ENCODE measurements at regions not wholly inside any gene's neighbourhood (a gene's known extent, or its start where the extent isn't known, plus 50 kb on each side); places are given as distances from the start of the nearest gene placed in this dataset.
"Not testable (repeated sequence)": the region's sequence is repeated elsewhere in the genome, so short reads cannot be mapped to it uniquely, and the experiment has no call there.

DNA sequence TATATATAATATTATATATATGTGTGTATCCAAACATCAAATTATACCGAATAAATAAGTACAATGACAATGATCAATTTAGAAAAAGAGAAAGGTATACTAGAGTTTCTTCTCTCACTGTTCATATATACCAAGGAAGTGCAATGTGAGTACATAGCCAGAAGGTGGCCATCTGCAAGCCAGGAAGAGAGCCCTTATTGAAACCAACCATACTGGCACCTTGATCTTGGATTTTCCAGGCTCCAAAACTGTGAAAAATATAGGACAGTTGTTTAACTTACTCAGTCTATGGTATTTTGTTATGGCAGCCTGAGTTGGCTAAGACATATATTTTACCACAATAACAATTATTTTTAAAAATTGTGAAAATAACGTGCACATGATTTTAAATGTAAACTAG, 1490.2 kb upstream of the SLC39A10 start:
- DNase-seq: peak; percentile 41

DNA sequence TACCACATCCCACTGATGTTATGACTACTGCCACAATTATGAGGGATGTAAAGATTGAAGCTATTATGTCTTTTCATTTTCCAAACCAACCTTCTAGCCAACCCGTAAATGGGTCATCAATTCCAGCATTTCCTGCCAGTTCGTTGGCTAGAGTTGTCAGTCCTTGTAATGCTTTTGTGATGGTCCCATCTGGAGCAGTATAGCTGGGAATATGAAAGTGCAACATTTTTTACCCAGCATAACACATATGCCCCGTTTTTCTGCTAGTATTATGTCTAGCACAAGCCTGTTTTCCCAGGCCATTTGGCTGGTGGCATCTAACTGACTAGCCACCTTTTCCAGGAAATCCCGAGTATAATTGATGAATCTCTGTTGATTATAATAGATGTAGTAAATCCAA, 1501.6 kb upstream of the SLC39A10 start:
- no peak for DNase-seq

DNA sequence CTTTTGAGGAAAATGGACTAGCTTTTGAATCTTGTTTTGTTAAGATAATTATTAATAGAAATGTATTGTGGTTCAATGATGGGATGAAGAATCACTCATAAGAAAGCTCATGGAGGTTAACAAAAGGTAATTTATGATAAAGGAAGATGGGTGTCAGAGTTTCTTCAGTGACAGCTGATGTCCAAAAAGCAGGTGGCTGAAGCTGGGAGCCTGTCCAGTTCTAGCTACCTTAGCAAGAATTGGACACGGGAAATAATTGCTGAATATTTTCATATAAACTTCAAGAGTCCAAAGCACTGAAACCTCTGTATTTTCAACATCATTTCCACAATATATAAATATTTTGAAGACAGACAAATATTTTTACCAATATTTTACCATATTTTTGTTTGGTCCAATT, 1505.8 kb upstream of the SLC39A10 start:
- no peak for DNase-seq

DNA sequence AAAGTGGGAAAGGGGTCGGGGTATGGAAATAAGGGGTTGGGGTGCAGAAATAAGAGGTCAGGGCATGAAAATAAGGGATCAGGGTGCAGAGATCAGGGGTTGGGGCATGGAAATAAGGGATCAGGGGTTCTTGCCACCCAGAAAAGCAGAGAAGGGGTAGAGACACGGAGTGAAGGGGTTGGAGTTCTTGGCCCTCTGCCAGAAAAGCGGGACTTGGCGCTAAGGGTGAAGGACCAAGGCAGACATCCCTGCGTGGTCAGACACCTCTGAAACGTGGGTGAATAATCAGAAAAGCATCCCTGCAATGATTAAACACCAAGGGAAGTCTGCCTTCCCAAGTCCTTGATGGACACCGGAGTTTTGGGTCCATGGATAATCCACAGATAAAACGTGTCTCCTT, 1521.6 kb upstream of the SLC39A10 start:
- no peak for DNase-seq

DNA sequence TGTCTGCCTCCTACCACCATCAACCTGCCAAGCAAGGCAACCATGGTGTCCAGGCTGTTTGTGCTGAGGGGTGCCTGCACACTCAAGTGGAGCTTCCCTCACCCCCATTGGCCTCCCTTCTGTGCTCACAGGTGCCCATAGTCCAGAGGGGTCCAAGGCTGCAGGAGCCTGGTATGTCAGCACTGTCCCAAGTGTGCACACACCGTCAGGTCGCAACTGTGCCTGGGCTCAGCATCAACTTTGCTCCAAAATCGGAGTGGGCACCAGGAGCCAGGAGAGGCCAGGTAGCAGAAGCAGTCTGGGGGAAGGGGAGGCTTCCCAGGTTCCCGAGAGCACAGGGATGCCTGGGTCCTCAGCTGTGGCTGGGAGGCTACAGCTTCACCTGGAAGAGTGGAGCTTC, 1528.2 kb upstream of the SLC39A10 start:
- no peak for DNase-seq

- no peak for DNase-seq
Measured at GRCh38 chr2:194126418-194126817, 1530.6 kb upstream of the SLC39A10 start.

DNA sequence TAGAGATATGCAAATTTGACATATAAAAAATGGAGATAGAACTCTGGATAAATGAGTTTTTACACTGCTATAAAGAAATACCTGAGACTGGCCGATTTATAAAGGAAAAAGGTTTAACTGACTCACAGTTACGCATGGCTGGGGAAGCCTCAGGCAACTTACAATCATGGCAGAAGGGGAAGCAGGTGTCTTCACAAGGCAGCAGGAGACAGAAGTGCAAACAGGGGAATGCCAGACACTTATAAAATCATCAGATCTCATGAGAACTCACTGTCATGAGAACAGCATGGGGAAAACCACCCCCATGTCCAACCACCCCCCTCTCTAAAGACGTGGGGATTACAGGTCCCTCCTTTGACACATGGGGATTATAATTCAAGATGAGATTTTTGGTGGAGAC, 1540.2 kb upstream of the SLC39A10 start:
- no peak for DNase-seq

GRCh38 chr2:194105358-194105757, 1551.7 kb upstream of the SLC39A10 start:
- DNase-seq: no peak

DNA sequence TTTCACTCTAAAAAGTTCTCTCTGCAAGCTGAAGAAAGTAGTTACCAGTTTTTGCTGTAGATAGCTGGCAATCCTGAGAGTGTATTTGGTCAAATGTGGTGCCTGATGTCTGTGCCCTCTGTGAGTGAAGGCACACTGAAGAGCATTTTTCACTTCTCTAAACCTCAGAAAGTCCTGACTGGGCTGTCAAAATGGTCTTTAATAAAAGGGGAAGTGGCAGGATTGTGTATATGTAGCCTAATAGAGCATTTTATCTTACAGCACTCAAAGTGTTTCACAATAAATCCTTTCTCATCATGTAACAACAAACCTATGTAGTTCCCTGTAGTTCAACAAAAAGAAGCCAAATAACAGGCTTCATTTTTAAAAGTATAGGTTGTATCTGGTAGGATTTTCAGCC, 1552.3 kb upstream of the SLC39A10 start:
- no peak for DNase-seq

DNA sequence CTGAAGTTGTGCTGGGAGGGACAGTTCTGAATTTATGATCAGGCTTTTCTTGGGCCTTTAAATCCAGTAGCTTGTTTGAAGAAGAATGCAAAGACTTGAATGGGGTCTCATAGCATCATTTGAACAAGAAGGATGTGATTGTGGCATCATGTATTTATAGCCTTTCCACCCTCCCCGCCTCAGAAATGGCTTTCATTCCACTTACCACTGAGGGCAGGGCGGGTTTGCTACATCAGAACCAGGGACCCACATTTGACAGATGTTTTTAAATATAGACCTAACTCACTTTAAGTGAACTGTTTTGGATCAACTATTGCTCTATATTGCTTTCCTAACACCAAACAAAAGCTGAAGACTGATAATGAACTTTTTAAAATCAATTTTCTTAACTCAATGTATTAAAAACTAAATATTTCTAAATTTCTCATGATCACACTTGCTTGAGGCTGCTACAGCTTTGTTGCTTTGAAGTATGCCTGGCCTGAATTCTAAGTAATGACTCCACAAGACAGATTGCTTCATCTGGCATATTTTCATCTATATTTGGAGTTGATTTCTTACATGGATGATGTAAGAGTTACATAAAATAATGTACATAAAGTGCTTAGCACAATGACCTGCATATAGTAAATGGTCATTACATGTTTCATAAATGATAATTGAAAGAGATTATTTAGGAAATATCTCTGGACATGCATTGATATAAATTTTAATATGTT, 1552.9 kb upstream of the SLC39A10 start:
- DNase-seq: no peak

DNA sequence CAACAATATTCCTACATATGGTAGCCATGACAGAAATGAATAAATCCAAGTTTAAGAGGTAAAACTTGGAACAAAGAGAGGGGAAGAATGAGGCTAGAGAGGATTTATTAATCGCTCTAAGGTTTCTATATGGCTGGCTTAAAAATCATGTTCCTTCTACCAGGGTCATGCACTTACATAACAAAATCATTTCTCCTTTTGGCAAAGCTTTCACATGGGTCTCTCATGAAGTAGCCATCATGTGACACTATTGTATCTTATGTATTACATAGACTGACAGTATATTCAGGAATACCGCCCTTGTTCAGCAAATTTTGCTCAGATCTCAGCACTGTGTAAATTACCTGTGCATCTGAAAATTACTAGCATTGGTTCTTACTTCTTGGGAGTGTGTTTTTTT, 1554.5 kb upstream of the SLC39A10 start:
- no peak for DNase-seq

GRCh38 chr2:194100201-194100600, 1556.8 kb upstream of the SLC39A10 start:
- no peak for DNase-seq

GRCh38 chr2:194096402-194096801, 1560.6 kb upstream of the SLC39A10 start:
- no peak for DNase-seq

- no peak for DNase-seq
Measured at GRCh38 chr2:194095359-194095758, 1561.7 kb upstream of the SLC39A10 start.

DNA sequence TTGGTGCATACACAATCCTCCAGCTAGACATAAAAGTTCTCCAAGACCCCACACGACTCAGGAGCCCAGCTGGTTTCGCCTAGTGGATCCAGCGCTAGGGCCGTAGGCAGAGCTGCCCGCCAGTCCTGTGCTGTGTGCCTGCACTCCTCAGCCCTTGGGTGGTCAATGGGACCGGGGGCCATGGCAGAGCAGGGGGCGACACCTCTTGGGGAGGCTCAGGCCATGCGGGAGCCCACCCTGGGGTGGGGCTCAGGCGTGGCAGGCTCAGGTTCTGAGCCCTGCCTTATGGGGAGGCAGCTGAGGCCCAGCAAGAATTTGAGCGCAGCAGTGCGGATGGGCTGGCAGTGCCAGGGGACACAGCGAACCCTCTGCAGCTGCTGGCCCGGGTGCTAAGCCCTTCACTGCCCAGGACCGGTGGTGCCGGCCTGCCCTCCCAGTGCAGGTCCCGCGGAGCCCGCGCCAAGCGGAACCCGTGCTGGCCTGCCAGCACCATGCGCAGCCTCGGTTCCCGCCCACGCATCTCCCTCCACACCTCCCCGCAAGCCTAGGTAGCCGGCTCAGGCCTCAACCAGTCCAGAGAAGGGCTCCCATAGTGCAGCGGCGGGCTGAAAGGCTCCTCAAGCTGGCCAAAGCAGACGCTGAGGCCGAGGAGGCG, 1566.6 kb upstream of the SLC39A10 start:
- DNase-seq: no peak

DNA sequence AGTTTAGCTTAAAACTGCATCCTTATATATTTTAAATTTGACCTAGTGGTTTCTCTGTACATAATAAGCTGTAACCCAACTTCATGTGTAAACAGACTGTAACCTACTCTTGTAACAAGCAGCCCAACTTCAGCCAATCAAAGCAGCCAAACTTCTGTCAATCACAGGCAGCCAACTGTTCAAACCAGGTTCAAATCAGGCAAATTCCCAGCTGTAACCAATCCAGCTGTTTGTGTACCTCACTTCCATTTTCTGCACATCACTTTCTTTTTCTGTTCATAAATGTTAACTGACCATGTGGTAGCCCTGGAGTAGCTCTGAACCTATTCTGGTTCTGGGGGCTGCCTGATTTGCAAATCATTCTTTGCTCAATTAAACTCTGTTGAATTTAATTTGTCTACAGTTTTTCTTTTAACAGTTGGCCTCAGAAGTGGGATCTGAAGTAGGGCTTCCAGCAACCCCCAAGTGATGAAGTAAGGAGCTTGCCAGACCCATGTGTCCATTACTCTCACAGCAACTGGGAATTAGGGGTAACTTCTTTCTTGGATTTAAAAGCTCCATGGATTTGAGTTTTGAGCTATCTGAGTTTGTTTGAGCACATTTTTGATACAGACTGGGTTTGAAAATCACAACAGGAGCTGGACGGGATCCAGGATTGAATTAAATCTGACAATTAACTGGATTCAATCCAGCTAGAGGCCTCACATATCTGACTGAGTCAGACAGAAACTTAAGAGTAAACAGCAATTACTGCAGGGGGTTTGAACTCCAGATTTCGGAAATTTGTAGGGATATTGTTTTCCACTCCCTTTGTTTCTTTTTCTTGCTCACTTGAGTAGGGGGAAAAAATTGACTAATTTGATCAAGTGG, 1569.7 kb upstream of the SLC39A10 start:
- no peak for DNase-seq

GRCh38 chr2:194086129-194086528, 1570.9 kb upstream of the SLC39A10 start:
- DNase-seq: no peak

DNA sequence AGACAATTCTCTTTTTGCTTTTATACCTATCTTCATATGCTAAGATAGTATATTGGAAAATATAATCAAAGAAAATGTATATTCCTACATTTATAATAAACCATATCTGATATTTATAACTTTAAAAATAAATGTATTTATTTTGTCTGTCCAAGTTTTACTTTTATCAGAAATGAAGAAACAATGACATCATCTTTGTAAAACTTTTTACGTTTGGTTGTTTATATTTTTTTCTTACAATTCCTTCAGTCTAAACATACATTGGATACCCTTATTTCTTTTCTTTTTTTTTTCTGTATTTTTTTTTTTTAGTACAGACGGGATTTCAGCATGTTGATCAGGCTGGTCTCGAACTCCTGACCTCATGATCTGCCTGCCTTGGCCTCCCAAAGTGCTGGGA, 1577.0 kb upstream of the SLC39A10 start:
- no peak for DNase-seq

GRCh38 chr2:194077366-194077765, 1579.7 kb upstream of the SLC39A10 start:
- DNase-seq: no peak

DNA sequence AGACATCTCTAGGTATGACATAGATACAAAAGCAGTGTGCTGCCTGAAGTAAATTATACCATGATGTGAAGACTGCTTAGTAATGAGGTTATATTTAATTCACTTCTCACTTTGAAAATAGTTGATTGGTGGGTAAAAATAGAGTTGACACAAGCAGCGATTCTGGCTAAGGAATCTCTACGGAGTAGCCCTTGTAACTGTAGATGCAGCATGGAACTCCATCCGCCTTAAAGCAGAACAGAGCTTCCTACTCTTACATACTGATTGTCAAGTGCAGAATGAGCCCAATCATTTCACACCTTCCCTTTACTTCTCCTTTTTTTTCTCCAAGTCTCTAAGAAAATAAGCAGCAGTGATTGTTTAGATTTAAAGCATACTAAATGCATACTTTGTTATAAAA, 1594.6 kb upstream of the SLC39A10 start:
- no peak for DNase-seq

DNA sequence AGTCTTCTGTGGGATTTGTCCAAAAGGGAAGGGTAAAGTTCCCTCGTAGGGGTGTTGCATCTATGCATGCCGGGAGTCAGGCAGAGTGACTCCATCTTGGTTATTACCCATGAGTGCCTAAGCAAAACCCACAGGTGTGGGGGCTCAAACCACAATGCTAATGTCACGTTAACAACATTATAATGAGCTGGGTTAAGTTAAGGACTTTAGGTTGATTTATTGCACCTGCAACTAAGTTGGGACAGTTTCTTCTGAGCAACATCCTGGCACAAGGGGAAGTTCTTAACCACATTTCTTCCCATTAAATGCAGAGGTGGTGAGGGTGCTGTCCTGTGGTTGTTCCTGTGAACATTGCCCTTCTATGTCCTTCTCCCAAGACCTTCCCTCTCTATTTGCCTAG, 1596.8 kb upstream of the SLC39A10 start:
- DNase-seq: no peak

DNA sequence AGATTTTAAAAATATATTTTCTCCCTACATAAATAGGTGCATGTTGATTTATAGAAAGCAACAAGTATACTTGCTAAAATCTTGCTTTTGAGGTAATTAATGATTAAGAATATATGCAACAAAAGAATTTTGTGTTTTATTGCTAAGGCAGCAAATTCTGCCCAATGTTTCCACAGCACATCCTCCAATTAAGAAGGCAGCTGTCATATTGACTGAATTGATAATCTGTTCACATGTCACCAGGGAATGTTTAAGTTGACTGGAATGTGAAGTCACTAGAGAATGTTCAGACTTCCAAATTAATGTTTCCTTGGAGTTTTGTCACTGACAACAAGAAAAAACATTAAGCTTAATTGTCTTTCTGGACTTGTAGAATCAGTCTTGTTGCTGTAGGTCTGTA, 1602.7 kb upstream of the SLC39A10 start:
- DNase-seq: no peak

DNA sequence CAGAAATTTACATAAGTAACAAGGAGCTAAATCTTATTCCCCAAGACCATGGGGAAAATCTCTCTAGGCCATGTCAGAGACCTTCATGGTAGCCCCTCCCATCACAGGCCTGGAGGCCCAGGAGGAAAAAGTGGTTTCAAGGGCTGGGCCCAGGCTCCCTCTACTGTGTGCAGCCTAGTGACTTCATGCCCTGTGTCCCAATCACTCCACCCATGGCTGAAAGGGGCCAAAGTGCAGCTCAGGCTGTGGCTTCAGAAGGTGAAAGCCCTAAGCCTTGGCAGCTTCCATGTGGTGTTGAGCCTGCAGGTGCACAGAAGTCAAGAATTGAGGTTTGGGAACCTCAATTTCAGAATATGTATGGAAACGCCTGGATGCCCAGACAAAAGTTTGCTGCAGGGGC, 1612.7 kb upstream of the SLC39A10 start:
- DNase-seq: no peak

- not testable (repeated sequence) for DNase-seq
Measured at GRCh38 chr2:194021130-194021529, 1635.9 kb upstream of the SLC39A10 start.

Data from NCI-H510A treated with DMSO at 0.1 percent for 48 hours (cell line).